ENCODE measurements at regions not wholly inside any gene's neighbourhood (a gene's known extent, or its start where the extent isn't known, plus 50 kb on each side); places are given as distances from the start of the nearest gene placed in this dataset.

DNA sequence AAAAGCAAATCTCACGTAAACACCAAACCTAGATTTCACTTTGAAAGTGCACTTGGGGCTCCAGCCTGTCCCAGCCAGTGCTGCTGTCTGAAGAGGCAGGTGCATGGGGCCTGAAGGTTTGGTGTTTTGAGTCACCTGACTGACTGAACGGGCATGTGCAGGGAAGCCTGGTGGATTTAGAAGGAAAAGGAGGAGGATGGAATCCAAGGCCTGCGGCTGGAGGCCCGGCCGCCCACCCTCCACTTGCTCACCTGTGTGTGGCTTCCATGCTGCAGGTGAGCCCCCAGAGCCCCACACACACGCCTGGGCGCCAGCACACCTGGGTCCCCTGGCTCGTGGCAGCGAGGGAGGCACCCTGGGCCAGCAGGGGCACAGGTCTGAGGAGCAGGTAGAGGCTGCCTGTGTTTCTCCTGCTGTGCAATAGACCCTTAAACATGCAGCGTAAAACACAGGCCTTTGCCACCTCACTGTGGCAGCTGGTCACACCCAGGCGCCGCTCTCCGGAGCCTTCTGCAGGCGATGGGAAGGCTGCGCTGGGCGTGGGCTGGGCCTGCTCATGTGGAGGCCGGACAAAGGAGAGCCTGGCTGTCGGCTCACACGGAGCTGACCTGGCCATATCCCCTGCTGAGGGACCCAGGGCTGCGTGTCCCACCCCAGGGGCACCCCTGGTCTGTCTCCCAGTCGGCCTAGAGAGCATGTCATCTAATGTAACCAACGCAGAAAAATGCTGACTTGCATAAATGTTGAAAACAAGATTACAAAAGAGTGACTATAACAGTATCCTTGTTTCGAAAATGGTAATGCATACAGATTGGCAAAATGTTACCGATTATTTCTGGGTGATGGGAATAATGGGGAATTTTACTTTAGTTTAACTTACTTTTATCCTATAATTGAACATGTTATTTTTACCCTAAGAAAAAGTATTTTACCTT is 71.3 kb downstream of the TMEM18 start:
- Histone ChIP-seq H3K4me1 (ENCODE audit: insufficient read depth, low read length) (no peaks in the 10 kb centered on the region), H4K20me1 (ENCODE audit: insufficient read depth, low read length) (no peaks in the 10 kb centered on the region), H3K4me3 (replicated peaks in 1 of 3; ENCODE audit: insufficient read depth in 1 of 3, low read depth in 2 of 3, low read length in 3 of 3) (no peak overlapping the region), H3K27ac (ENCODE audit: extremely low read length, insufficient read depth, low read length) (no peak overlapping the region), H3K36me3 (replicated peaks in 1 of 2; ENCODE audit: control insufficient read depth in 1 of 2, insufficient read depth in 2 of 2, low read length in 2 of 2) (no peaks in the 10 kb centered on the region), H3K27me3 (ENCODE audit: control insufficient read depth in 1 of 2, insufficient read depth in 2 of 2, low read length in 2 of 2) (peaks cover 7 to 72% of the 10 kb centered on the region in 2 experiments), H3K4me2 (ENCODE audit: low read depth, low read length) (no peak overlapping the region), H2AFZ (ENCODE audit: low read length) (no peak overlapping the region), H3K9me3 (ENCODE audit: low read length) (no peaks in the 10 kb centered on the region), H3K79me2 (ENCODE audit: insufficient read depth, low read length) (no peaks in the 10 kb centered on the region), H3K9ac (ENCODE audit: insufficient read depth, low read depth, low read length) (no peak overlapping the region)
- ATAC-seq: no peak
- intact Hi-C loops (cut with micrococcal nuclease; ENCODE audit: unreplicated experiment) (no loop called here), in situ Hi-C loops (cut with HindIII; ENCODE audit: extremely low pct_ligation_motif_present, low pct_unique_long_range_greater_than_20kb) (no loop called here)
- no TSS peak for BruUV-seq (replicated peaks)
- ChIA-PET CTCF (ENCODE audit: low intra/inter-chr PET ratio, low total read pairs) (no interaction called here), POLR2A (no interaction called here)
- TF ChIP-seq, protein P1, sequence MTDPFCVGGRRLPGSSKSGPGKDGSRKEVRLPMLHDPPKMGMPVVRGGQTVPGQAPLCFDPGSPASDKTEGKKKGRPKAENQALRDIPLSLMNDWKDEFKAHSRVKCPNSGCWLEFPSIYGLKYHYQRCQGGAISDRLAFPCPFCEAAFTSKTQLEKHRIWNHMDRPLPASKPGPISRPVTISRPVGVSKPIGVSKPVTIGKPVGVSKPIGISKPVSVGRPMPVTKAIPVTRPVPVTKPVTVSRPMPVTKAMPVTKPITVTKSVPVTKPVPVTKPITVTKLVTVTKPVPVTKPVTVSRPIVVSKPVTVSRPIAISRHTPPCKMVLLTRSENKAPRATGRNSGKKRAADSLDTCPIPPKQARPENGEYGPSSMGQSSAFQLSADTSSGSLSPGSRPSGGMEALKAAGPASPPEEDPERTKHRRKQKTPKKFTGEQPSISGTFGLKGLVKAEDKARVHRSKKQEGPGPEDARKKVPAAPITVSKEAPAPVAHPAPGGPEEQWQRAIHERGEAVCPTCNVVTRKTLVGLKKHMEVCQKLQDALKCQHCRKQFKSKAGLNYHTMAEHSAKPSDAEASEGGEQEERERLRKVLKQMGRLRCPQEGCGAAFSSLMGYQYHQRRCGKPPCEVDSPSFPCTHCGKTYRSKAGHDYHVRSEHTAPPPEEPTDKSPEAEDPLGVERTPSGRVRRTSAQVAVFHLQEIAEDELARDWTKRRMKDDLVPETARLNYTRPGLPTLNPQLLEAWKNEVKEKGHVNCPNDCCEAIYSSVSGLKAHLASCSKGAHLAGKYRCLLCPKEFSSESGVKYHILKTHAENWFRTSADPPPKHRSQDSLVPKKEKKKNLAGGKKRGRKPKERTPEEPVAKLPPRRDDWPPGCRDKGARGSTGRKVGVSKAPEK (CRISPR knock-in tag; IDR thresholded peaks at IDR 0.05; ENCODE audit: borderline replicate concordance): no peak
- no peak for TF ChIP-seq GPN1 (CRISPR knock-in tag; IDR thresholded peaks at IDR 0.05; ENCODE audit: borderline replicate concordance)
- TF ChIP-seq MAFF (IDR thresholded peaks at IDR 0.05; ENCODE audit: low read depth, low read length): peak; percentile 99
- TF ChIP-seq ZNF292 (CRISPR knock-in tag; IDR thresholded peaks at IDR 0.05; ENCODE audit: borderline replicate concordance, low read depth): no peak
- peak; percentile 99 for TF ChIP-seq MAFK (conservative IDR thresholded peaks at IDR 0.05 in 1 of 2, IDR thresholded peaks at IDR 0.05 in 1 of 2; ENCODE audit: low read length in 2 of 2)
- TF ChIP-seq MAFG (CRISPR knock-in tag; IDR thresholded peaks at IDR 0.05): 0 out of 2 replicates have a peak, but pooled peaks have one; percentile 45
- DNase-seq (ENCODE audit: low spot score): no peak
- FAIRE-seq: no peak
- WGBS (ENCODE audit: low lambda C conversion rate): 38% methylated on average over 24 of the region's 24 CpGs

Data from HepG2 (cell line).